SU-DHL-6 (cell line): ENCODE measurements at regions not wholly inside any gene's neighbourhood (a gene's known extent, or its start where the extent isn't known, plus 50 kb on each side); places are given as distances from the start of the nearest gene placed in this dataset.

Experiments used
- H2AFZ ChIP-seq: fragments of 200-600 bp; sonication (generic); 2 replicates; pipeline ENCODE4 v1.6.1; 2014; ENCODE audit warnings: low read depth, mild to moderate bottlenecking, moderate library complexity, mixed read lengths, antibody characterized with exemption, low read length; ENCODE audit not compliant: severe bottlenecking
- H3F3A ChIP-seq: fragments of 200-600 bp; shearing (Covaris generic); 2 replicates; pipeline ENCODE4 v1.6.0; 2016; ENCODE audit warnings: antibody characterized with exemption, mild to moderate bottlenecking; ENCODE audit not compliant: insufficient read depth
- H3K27ac ChIP-seq: fragments of 200-600 bp; sonication (generic); 2 replicates; pipeline ENCODE4 v1.5.1; 2016; ENCODE audit warnings: low read depth, mild to moderate bottlenecking, low read length, moderate library complexity, mixed read lengths
- H3K27me3 ChIP-seq: fragments of 200-600 bp; sonication (generic), shearing (Covaris generic); 2 replicates; pipeline ENCODE4 v1.6.0; 2014; ENCODE audit warnings: mild to moderate bottlenecking, low read length
- H3K36me3 ChIP-seq: fragments of 200-600 bp; sonication (generic); 2 replicates; pipeline ENCODE4 v1.6.1; 2014; ENCODE audit warnings: mild to moderate bottlenecking, low read length, mixed read lengths
- H3K4me2 ChIP-seq: fragments of 300-600, 200-600 bp; shearing (Covaris generic), sonication (generic); 2 replicates; pipeline ENCODE4 v1.6.0; 2014; ENCODE audit warnings: low read length, low read depth, mild to moderate bottlenecking; ENCODE audit not compliant: poor library complexity, severe bottlenecking
- H3K4me3 ChIP-seq: fragments of 200-600 bp; sonication (generic); 2 replicates; pipeline ENCODE4 v1.5.1; 2014; ENCODE audit warnings: antibody characterized with exemption, low read length, mild to moderate bottlenecking, mixed read lengths; ENCODE audit not compliant: insufficient read depth, poor library complexity, severe bottlenecking
- H3K79me2 ChIP-seq: fragments of 200-600 bp; sonication (generic); 2 replicates; pipeline ENCODE4 v1.6.1; 2014; ENCODE audit warnings: mild to moderate bottlenecking, low read length, moderate library complexity; ENCODE audit not compliant: insufficient read depth
- H3K9ac ChIP-seq: fragments of 200-600 bp; sonication (generic); 2 replicates; pipeline ENCODE4 v1.7.0; 2014; ENCODE audit warnings: mild to moderate bottlenecking, low read length
- H3K9me2 ChIP-seq: fragments of 200-600 bp; sonication (generic); replicated peaks from 2 replicates; pipeline ENCODE4 v1.6.1; 2014; ENCODE audit warnings: low read length; ENCODE audit not compliant: insufficient read depth
- H3K9me3 ChIP-seq: fragments of 200-600 bp; sonication (generic); 2 replicates; pipeline ENCODE4 v1.6.1; 2014; ENCODE audit warnings: low read length, mixed read lengths; ENCODE audit not compliant: insufficient read depth
- H4K20me1 ChIP-seq: fragments of 200-600 bp; sonication (generic); 2 replicates; pipeline ENCODE4 v1.6.1; 2014; ENCODE audit warnings: low read depth, mild to moderate bottlenecking, antibody characterized with exemption, low read length, moderate library complexity, mixed read lengths
- EZH2phosphoT487 ChIP-seq: fragments of 200-600 bp; sonication (generic), shearing (Covaris generic); conservative IDR thresholded peaks from 2 replicates; pipeline ENCODE4 v1.6.1; 2018; ENCODE audit warnings: mild to moderate bottlenecking, antibody characterized with exemption, low read length, moderate library complexity, mixed read lengths
- TF ChIP-seq, protein P1 (sequence below): fragments of 200-600 bp; sonication (generic); IDR thresholded peaks from one replicate; pipeline ENCODE4 v1.5.1; 2017; ENCODE audit warnings: antibody characterized with exemption, mild to moderate bottlenecking, low read length, moderate library complexity; ENCODE audit not compliant: insufficient read depth, poor library complexity, severe bottlenecking

DNA sequence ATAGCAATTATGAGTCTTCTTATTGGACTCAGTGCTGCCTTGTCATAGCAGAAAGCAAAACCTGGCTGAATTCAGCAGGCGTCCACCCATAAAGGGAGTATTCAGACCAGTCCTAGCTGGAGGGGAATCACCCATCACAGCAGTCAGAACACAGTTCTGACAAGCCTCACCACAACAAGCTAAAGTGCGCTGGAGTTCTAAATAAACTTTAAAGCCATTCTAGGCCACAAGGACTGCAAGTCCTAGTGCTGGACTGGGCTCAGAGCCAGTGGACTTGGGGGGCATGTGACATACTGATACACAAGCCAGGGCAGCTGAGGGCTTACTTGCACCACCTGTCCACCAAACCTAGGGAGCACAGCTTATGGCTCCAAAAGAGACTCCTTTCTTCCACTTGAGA lies 115.3 kb upstream of the PCSK5 start:
- Histone ChIP-seq H3K4me3 (no peak overlapping the region), H4K20me1 (no peaks in the 10 kb centered on the region), H3K9ac (no peak overlapping the region), H3K9me3 (no peaks in the 10 kb centered on the region), H3K36me3 (no peaks in the 10 kb centered on the region), H3K9me2 (no peaks in the 10 kb centered on the region), H3F3A (no peaks in the 10 kb centered on the region), H3K27ac (no peak overlapping the region), H3K27me3 (no peaks in the 10 kb centered on the region), H2AFZ (no peak overlapping the region), H3K79me2 (no peaks in the 10 kb centered on the region), H3K4me2 (no peak overlapping the region)
- TF ChIP-seq, protein P1, sequence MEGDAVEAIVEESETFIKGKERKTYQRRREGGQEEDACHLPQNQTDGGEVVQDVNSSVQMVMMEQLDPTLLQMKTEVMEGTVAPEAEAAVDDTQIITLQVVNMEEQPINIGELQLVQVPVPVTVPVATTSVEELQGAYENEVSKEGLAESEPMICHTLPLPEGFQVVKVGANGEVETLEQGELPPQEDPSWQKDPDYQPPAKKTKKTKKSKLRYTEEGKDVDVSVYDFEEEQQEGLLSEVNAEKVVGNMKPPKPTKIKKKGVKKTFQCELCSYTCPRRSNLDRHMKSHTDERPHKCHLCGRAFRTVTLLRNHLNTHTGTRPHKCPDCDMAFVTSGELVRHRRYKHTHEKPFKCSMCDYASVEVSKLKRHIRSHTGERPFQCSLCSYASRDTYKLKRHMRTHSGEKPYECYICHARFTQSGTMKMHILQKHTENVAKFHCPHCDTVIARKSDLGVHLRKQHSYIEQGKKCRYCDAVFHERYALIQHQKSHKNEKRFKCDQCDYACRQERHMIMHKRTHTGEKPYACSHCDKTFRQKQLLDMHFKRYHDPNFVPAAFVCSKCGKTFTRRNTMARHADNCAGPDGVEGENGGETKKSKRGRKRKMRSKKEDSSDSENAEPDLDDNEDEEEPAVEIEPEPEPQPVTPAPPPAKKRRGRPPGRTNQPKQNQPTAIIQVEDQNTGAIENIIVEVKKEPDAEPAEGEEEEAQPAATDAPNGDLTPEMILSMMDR: no peak
- no peak for TF ChIP-seq EZH2phosphoT487

DNA sequence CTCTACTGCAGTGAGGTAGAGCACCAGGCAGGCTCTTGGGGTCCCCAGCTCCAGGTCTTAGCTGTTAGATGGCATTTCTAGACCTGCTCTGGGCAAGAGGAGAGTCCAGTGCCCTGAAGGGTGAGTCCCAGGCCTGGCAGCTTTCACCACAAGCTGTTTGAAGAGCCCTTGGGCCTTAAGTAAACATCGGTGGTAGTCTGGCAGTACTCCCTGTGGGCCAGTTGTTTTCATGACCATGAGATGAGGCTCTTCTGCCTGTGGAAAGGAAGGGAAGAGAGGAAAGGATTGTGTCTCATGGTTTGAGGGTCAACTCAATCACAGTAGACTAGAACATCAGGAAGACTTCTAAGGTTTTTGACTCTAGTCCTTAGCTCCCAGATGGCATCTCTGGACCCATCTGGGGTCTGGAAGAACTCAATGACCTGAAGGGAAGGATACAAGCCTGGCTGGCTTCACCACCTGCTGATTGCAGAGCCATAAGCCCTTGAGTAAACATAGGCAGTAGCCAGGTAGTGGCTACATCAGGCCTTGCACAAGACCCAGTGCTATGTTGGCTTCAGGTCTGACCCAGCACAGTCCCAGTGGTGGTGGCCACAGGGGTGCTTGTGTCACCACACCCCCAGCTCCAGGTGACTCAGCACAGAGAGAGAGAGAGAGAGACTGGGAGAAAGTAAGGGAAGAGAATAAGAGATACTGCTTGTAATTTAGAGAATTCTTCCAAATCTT lies 114.3 kb upstream of the PCSK5 start:
- Histone ChIP-seq H3K79me2 (no peaks in the 10 kb centered on the region), H3K9ac (no peak overlapping the region), H3K27me3 (no peaks in the 10 kb centered on the region), H3K4me3 (no peak overlapping the region), H2AFZ (no peak overlapping the region), H3K9me3 (no peaks in the 10 kb centered on the region), H3K9me2 (no peaks in the 10 kb centered on the region), H3K36me3 (no peaks in the 10 kb centered on the region), H4K20me1 (no peaks in the 10 kb centered on the region), H3K4me2 (no peak overlapping the region), H3F3A (no peaks in the 10 kb centered on the region), H3K27ac (no peak overlapping the region)
- TF ChIP-seq, protein P1: no peak
- TF ChIP-seq EZH2phosphoT487: no peak

DNA sequence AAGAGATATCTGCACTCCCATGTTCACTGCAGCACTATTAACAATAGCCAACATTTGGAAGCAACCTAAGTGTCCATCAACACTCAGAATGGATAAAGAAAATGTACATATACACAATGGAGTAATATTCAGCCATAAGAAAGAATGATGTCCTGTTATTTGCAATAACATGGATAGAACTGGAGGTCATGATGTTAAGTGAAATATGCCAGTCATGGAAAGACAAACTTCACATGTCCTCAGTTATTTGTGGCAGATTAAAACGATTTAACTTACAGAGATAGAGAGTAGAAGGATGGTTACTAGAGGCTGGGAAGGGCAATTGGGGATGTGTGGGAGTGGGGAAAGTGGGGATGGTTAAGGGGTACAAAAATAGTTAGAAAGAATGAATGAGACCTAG lies 110.3 kb upstream of the PCSK5 start:
- no peak for TF ChIP-seq EZH2phosphoT487
- TF ChIP-seq, protein P1: no peak
- H3K79me2 ChIP-seq: no peaks in the 10 kb centered on the region

More for the DNA sequence above, 110.3 kb upstream of the PCSK5 start:
- Histone ChIP-seq H3K27me3 (no peaks in the 10 kb centered on the region), H3K9ac (no peak overlapping the region), H3K9me2 (no peaks in the 10 kb centered on the region), H2AFZ (no peak overlapping the region), H3F3A (no peaks in the 10 kb centered on the region), H3K36me3 (no peaks in the 10 kb centered on the region), H3K9me3 (no peaks in the 10 kb centered on the region), H3K4me3 (no peak overlapping the region), H4K20me1 (no peaks in the 10 kb centered on the region), H3K27ac (no peak overlapping the region), H3K4me2 (no peak overlapping the region)
